GM12878 (cell line): ENCODE measurements at regions not wholly inside any gene's neighbourhood (a gene's known extent, or its start where the extent isn't known, plus 50 kb on each side); places are given as distances from the start of the nearest gene placed in this dataset.

ENCODE experiments used
- ATAC-seq: fragments of 200-7000 bp; cut with Tn5 transposase; 3 replicates; pipeline ENCODE4 v1.9.1; 2020; ENCODE audit warnings: mild to moderate bottlenecking, moderate library complexity
- BruUV-seq: library from RNA; stranded (reverse); fragments of 400-500 nt; replicated peaks from 2 replicates; lab custom pipeline; 2021; lab: Mats Ljungman, UMichigan
- CTCF ChIA-PET: fragments of 300-600 bp; sonication (Branson Sonifier 250); formaldehyde crosslinking; extraction: SDS; loops from one replicate; lab custom pipeline; 2021; ENCODE audit warnings: inconsistent platforms; lab: Yijun Ruan, JAX
- POLR2A ChIA-PET: fragments of 350-600 bp; formaldehyde crosslinking; extraction: SDS; loops from one replicate; lab custom pipeline; 2021; ENCODE audit warnings: inconsistent platforms; lab: Charles Lee
- RAD21 ChIA-PET: fragments of 300-600 bp; sonication (Branson Sonifier 250); formaldehyde crosslinking; loops from one replicate; lab custom pipeline; 2023; ENCODE audit warnings: antibody characterized with exemption; ENCODE audit not compliant: unreplicated experiment; lab: Charles Lee
- SMC1A ChIA-PET: fragments of 300-600 bp; sonication (Branson Sonifier 250); formaldehyde crosslinking; loops from one replicate; lab custom pipeline; 2023; ENCODE audit not compliant: unreplicated experiment, uncharacterized antibody; lab: Charles Lee
- DNase-seq: peaks from one replicate; pipeline ENCODE4 v3.0.0-alpha.2; 2011; ENCODE audit warnings: low read depth, low spot score
- FAIRE-seq: peaks from 3 replicates; lab custom pipeline; 2011; peaks lifted over from hg19 to GRCh38; lab: Jason Lieb, UNC
- H2AFZ ChIP-seq: 2 replicates; pipeline ENCODE4 v1.6.0; 2011; ENCODE audit warnings: low read depth, low read length, control low read depth; ENCODE audit not compliant: control insufficient read depth
- H3K27ac ChIP-seq: 2 replicates; pipeline ENCODE4 v1.5.1; 2011; ENCODE audit warnings: control low read depth; ENCODE audit not compliant: control insufficient read depth, insufficient read depth
- H3K27me3 ChIP-seq, 2 experiments: replicated peaks in 1 of 2; 2 replicates each; pipeline versions ENCODE4 v1.6.0 to v1.6.1; 2011; ENCODE audit warnings: low read length in 1 of 2; ENCODE audit not compliant: control insufficient read depth in 2 of 2, insufficient read depth in 2 of 2
- H3K36me3 ChIP-seq, 2 experiments: 2 replicates each; pipeline ENCODE4 v1.5.1; 2011; ENCODE audit warnings: low read length in 1 of 2; ENCODE audit not compliant: control insufficient read depth in 2 of 2, insufficient read depth in 2 of 2
- H3K4me1 ChIP-seq: 2 replicates; pipeline ENCODE4 v1.6.1; 2011; ENCODE audit warnings: mild to moderate bottlenecking, low read length, moderate library complexity, mixed read lengths; ENCODE audit not compliant: control insufficient read depth, insufficient read depth
- H3K4me2 ChIP-seq: 2 replicates; pipeline ENCODE4 v1.6.0; 2011; ENCODE audit warnings: control low read depth; ENCODE audit not compliant: control insufficient read depth, insufficient read depth
- H3K4me3 ChIP-seq: fragments of 200-600 bp; sonication (generic); 2 replicates; pipeline ENCODE4 v1.5.1; 2016
- H3K79me2 ChIP-seq: 2 replicates; pipeline ENCODE4 v1.6.0; 2011; ENCODE audit warnings: low read length; ENCODE audit not compliant: control insufficient read depth, insufficient read depth
- H3K9ac ChIP-seq: 2 replicates; pipeline ENCODE4 v1.8.0; 2011; ENCODE audit warnings: low read length, control low read depth, mixed read lengths; ENCODE audit not compliant: control insufficient read depth, insufficient read depth
- H3K9me3 ChIP-seq: replicated peaks from 3 replicates; pipeline ENCODE4 v1.5.1; 2011; ENCODE audit warnings: mild to moderate bottlenecking, low read length; ENCODE audit not compliant: control insufficient read depth, insufficient read depth
- H4K20me1 ChIP-seq: 2 replicates; pipeline ENCODE4 v1.6.0; 2011; ENCODE audit not compliant: control insufficient read depth, insufficient read depth
- BACH1 ChIP-seq: fragments of 450-650 bp; IDR thresholded peaks from 2 replicates; pipeline ENCODE4 v1.6.1; 2017; ENCODE audit warnings: mild to moderate bottlenecking, borderline replicate concordance
- CBX5 ChIP-seq: sonication (generic); IDR thresholded peaks from 2 replicates; pipeline ENCODE4 v1.6.1; 2016; ENCODE audit warnings: low read depth, moderate library complexity, mild to moderate bottlenecking, inconsistent platforms
- CHD1 ChIP-seq: IDR thresholded peaks from 2 replicates; pipeline ENCODE4 v1.6.1; 2012; ENCODE audit warnings: low read depth, low read length, improper control_type of control experiment
- FOS ChIP-seq: IDR thresholded peaks from 3 replicates; pipeline ENCODE4 v1.6.1; 2011; ENCODE audit warnings: borderline replicate concordance; ENCODE audit not compliant: insufficient read length; ENCODE audit errors: extremely low read depth
- HDAC6 ChIP-seq: fragments of 200-600 bp; sonication (generic); IDR thresholded peaks from one replicate; pipeline ENCODE4 v1.8.0; 2017; ENCODE audit warnings: antibody characterized with exemption; ENCODE audit not compliant: unreplicated experiment
- IKZF2 ChIP-seq, 2 experiments: fragments of 450-650 bp; IDR thresholded peaks; 2 replicates each; pipeline ENCODE4 v1.6.1; 2017; ENCODE audit warnings: mild to moderate bottlenecking in 2 of 2, moderate library complexity in 2 of 2
- NR2F1 ChIP-seq: fragments of 450-650 bp; conservative IDR thresholded peaks from 2 replicates; pipeline ENCODE4 v1.6.1; 2017; ENCODE audit warnings: mild to moderate bottlenecking
- RAD51 ChIP-seq: fragments of 450-650 bp; IDR thresholded peaks from 2 replicates; pipeline ENCODE4 v1.6.1; 2016; ENCODE audit warnings: moderate library complexity, mild to moderate bottlenecking, inconsistent platforms
- ZNF207 ChIP-seq: fragments of 450-650 bp; IDR thresholded peaks from 2 replicates; pipeline ENCODE4 v1.6.1; 2014; ENCODE audit warnings: antibody characterized with exemption, mild to moderate bottlenecking, borderline replicate concordance
- ZNF274 ChIP-seq: IDR thresholded peaks from one replicate; pipeline ENCODE4 v1.8.0; 2011; ENCODE audit not compliant: insufficient read length, insufficient read depth
- WGBS: methylation state at CpG from one replicate; pipeline ENCODE4 v1.1.6; 2016; ENCODE audit warnings: low lambda C conversion rate; ENCODE audit not compliant: insufficient replicate concordance, insufficient coverage; ENCODE audit errors: missing lambda C conversion rate; 5-methylcytosine and 5-hydroxymethylcytosine counted together
- in situ Hi-C: fragments of 300-500 bp; cut with MboI; formaldehyde crosslinking; loops from 9 replicates; pipeline ENCODE4 v1.14.3; 2018; ENCODE audit warnings: mixed read lengths
- intact Hi-C: fragments of 100-400 bp; cut with micrococcal nuclease; formaldehyde crosslinking; loops from one replicate; pipeline ENCODE4 v1.14.2; 2022; ENCODE audit not compliant: unreplicated experiment
- TF ChIP-seq, protein P1 (sequence below): IDR thresholded peaks from 2 replicates; pipeline ENCODE4 v1.6.1; 2012; ENCODE audit warnings: low read depth, low read length, improper control_type of control experiment
- TF ChIP-seq, protein P2 (sequence below): fragments of 450-650 bp; IDR thresholded peaks from 2 replicates; pipeline ENCODE4 v1.6.1; 2018; ENCODE audit warnings: mild to moderate bottlenecking, low read depth, moderate library complexity; ENCODE audit not compliant: partially characterized antibody

DNA sequence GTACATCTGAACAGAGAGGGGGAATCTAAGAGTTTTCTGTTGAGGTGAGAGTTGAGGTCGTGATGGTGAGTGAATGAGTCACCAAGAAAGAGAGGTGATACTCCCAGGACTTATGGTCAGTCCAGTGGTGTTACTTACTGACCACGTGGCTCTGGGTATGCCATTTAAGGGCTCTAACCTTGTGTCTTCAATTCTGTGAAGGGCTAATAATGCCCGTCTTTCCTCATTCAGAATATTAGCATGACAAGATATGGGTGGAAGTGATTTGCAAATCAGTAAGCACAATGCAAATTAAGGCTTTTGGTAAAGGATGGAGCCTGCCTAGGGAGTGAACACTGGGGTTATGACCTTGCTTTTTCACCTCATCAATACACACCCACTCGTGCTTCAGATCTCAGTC is 75.2 kb downstream of the COQ2 start:
- RAD21 ChIA-PET: interaction anchor here (1.3 to 2.9 kb wide), 3 partner anchors 12 to 97 kb away, joined by 3 to 7 read pairs (median 4); no protein-coding TSS in a partner anchor

DNA sequence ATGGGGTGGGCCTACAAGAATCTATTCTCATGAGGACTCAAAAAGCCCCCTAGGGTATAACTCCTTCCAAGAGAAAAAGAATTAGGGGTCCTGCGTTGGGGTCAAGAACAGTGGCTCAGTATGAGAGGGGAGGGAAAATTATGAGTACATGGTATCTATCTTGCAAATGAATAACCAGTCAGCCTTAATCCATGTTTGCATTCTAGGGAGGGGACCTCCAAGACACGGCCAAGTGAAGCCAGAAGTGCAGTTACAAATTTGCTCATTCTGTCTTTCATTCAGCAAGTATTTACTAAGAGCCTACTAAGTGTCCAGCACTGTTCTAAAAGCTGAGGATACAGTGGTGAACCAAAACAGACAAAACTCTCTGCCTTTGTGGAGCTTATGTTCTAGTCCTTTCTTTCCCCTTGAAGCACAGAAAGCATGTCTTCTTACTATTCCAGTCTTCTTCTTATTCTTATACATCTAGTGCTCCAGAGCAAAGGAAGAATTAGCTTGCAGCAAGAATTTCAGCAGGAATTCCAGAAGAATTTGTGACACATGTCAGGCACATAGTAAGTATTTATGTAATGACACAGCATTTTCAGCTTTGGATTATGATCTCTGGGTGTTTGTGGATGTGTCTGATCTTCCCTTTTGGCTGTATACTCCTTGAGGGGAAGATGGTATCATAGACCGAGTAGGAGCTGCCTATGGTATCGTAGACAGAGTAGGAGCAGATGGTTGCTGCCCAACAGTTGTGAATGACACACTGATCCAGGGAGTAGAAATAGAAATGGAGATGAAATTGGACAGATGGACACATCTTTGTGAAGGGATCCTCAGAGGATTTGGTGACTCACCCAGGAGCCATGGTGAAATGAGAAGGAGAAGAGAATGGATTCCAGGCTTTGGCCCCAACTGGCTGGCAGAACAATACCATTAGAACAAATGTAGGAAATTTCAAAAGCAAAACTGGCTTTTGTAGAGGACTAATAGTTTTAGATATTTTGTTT is 75.9 kb downstream of the COQ2 start:
- no peak for ATAC-seq
- TF ChIP-seq, protein P1, sequence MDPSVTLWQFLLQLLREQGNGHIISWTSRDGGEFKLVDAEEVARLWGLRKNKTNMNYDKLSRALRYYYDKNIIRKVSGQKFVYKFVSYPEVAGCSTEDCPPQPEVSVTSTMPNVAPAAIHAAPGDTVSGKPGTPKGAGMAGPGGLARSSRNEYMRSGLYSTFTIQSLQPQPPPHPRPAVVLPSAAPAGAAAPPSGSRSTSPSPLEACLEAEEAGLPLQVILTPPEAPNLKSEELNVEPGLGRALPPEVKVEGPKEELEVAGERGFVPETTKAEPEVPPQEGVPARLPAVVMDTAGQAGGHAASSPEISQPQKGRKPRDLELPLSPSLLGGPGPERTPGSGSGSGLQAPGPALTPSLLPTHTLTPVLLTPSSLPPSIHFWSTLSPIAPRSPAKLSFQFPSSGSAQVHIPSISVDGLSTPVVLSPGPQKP: no peak
- TF ChIP-seq FOS: no peak
- TF ChIP-seq ZNF274: no peak
- TF ChIP-seq BACH1: no peak
- TF ChIP-seq, protein P2, sequence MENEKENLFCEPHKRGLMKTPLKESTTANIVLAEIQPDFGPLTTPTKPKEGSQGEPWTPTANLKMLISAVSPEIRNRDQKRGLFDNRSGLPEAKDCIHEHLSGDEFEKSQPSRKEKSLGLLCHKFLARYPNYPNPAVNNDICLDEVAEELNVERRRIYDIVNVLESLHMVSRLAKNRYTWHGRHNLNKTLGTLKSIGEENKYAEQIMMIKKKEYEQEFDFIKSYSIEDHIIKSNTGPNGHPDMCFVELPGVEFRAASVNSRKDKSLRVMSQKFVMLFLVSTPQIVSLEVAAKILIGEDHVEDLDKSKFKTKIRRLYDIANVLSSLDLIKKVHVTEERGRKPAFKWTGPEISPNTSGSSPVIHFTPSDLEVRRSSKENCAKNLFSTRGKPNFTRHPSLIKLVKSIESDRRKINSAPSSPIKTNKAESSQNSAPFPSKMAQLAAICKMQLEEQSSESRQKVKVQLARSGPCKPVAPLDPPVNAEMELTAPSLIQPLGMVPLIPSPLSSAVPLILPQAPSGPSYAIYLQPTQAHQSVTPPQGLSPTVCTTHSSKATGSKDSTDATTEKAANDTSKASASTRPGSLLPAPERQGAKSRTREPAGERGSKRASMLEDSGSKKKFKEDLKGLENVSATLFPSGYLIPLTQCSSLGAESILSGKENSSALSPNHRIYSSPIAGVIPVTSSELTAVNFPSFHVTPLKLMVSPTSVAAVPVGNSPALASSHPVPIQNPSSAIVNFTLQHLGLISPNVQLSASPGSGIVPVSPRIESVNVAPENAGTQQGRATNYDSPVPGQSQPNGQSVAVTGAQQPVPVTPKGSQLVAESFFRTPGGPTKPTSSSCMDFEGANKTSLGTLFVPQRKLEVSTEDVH: no peak
- TF ChIP-seq CHD1: no peak
- no peak for TF ChIP-seq IKZF2 (IDR thresholded peaks at IDR 0.05)
- no peak for TF ChIP-seq HDAC6
- no peak for TF ChIP-seq CBX5

More for the DNA sequence above, 75.2 kb downstream of the COQ2 start:
- intact Hi-C loops: no loop called here
- no peak overlapping the region for H3K4me2 ChIP-seq
- no peak overlapping the region for H3K27ac ChIP-seq
- no peak overlapping the region for H2AFZ ChIP-seq
- BruUV-seq: no TSS peak
- no peak for FAIRE-seq
- no peak for DNase-seq
- in situ Hi-C loops: no loop called here
- peaks cover under 1% of the 10 kb centered on the region; the same call in 2 of the 3 replicates for H3K9me3 ChIP-seq
- H3K9ac ChIP-seq: no peak overlapping the region
- H3K27me3 ChIP-seq: no peaks in the 10 kb centered on the region
- peak; percentile 43 for ATAC-seq
- H3K4me1 ChIP-seq: peaks cover 19% of the 10 kb centered on the region
- H3K36me3 ChIP-seq: no peaks in the 10 kb centered on the region
- CTCF ChIA-PET: interaction anchor here (0.8 to 1.7 kb wide), 7 partner anchors 17 to 135 kb away, joined by 3 to 5 read pairs (median 4); no protein-coding TSS in a partner anchor
- no peaks in the 10 kb centered on the region for H4K20me1 ChIP-seq
- SMC1A ChIA-PET: interaction anchor here (1.2 to 6.0 kb wide), 8 partner anchors 9 to 135 kb away, joined by 3 to 72 read pairs (median 14); partner anchors contain the start of gene PLAC8
- TF ChIP-seq NR2F1 (peak; percentile 54; the same call in 1 of the 2 replicates), RAD51 (0 out of 2 replicates have a peak, but pooled peaks have one; percentile 22), ZNF207 (no peak)
- no peak overlapping the region for H3K4me3 ChIP-seq
- POLR2A ChIA-PET: interaction anchor here (0.6 to 3.0 kb wide), 4 partner anchors 9 to 99 kb away, joined by 3 to 11 read pairs (median 6); no protein-coding TSS in a partner anchor
- H3K79me2 ChIP-seq: no peaks in the 10 kb centered on the region
- 25% methylated on average over 4 of the region's 4 CpGs for WGBS

More for the DNA sequence above, 75.9 kb downstream of the COQ2 start:
- in situ Hi-C loops: no loop called here
- Histone ChIP-seq H3K36me3 (no peaks in the 10 kb centered on the region), H3K79me2 (no peaks in the 10 kb centered on the region), H2AFZ (no peak overlapping the region), H3K27ac (no peak overlapping the region), H3K9me3 (no peaks in the 10 kb centered on the region; the same call in 1 of the 3 replicates), H3K4me2 (no peak overlapping the region), H3K4me1 (peaks cover 17% of the 10 kb centered on the region), H4K20me1 (no peaks in the 10 kb centered on the region), H3K9ac (no peak overlapping the region), H3K4me3 (no peak overlapping the region), H3K27me3 (no peaks in the 10 kb centered on the region)
- BruUV-seq: no TSS peak
- intact Hi-C loops: no loop called here
- ChIA-PET POLR2A (interaction anchor here (1.3 kb wide), 1 partner anchor 9 kb away, joined by 5 read pairs; no protein-coding TSS in a partner anchor), SMC1A (interaction anchor here (0.6 to 5.8 kb wide), 8 partner anchors 8 to 188 kb away, joined by 3 to 48 read pairs (median 4); partner anchors contain the start of gene PLAC8), CTCF (interaction anchor here (0.8 to 1.7 kb wide), 5 partner anchors 9 to 67 kb away, joined by 3 to 5 read pairs (median 3); no protein-coding TSS in a partner anchor), RAD21 (interaction anchor here (2.9 kb wide), 1 partner anchor 96 kb away, joined by 7 read pairs; no protein-coding TSS in a partner anchor)
- WGBS: 93% methylated on average over 4 of the region's 4 CpGs
- FAIRE-seq (no peak), DNase-seq (no peak)
